Kidney epithelial cell (primary cell): ENCODE measurements at regions not wholly inside any gene's neighbourhood (a gene's known extent, or its start where the extent isn't known, plus 50 kb on each side); places are given as distances from the start of the nearest gene placed in this dataset.
A peak's percentile ranks its signal among the peaks of the same experiment; 100 is the strongest.

Experiments used
- DNase-seq: peaks from one replicate; pipeline ENCODE4 v3.0.0-alpha.2; 2010; ENCODE audit warnings: low read depth
- H3K27me3 ChIP-seq: 2 replicates; pipeline ENCODE4 v1.6.0; 2011; ENCODE audit warnings: low read length; ENCODE audit not compliant: control insufficient read depth, insufficient read depth
- H3K36me3 ChIP-seq: 2 replicates; pipeline ENCODE4 v1.5.1; 2011; ENCODE audit warnings: low read length; ENCODE audit not compliant: control insufficient read depth, insufficient read depth
- H3K4me3 ChIP-seq: 2 replicates; pipeline ENCODE4 v1.5.1; 2011; ENCODE audit warnings: low read depth, mild to moderate bottlenecking, control low read depth, low read length
- CTCF ChIP-seq: IDR thresholded peaks from 2 replicates; pipeline ENCODE4 v1.5.1; 2011; ENCODE audit warnings: mild to moderate bottlenecking, moderate library complexity, low read length, control low read depth, inconsistent platforms; ENCODE audit not compliant: insufficient read depth, poor library complexity, severe bottlenecking

- no peak for TF ChIP-seq CTCF
- DNase-seq: no peak
- Histone ChIP-seq H3K27me3 (no peaks in the 10 kb centered on the region), H3K36me3 (no peaks in the 10 kb centered on the region), H3K4me3 (no peak overlapping the region)
These were observed 365.2 kb downstream of the FBXO15 start for GRCh38 chr18:73782405-73782804.

- DNase-seq: no peak
- H3K36me3 ChIP-seq: no peaks in the 10 kb centered on the region
- no peak overlapping the region for H3K4me3 ChIP-seq
These were observed 367.4 kb downstream of the FBXO15 start for GRCh38 chr18:73780218-73780617.

GRCh38 chr18:73778032-73778359 is 369.6 kb downstream of the FBXO15 start:
- Histone ChIP-seq H3K27me3 (no peaks in the 10 kb centered on the region), H3K36me3 (no peaks in the 10 kb centered on the region), H3K4me3 (no peak overlapping the region)
- no peak for DNase-seq
- TF ChIP-seq CTCF: no peak

More at GRCh38 chr18:73780218-73780617, 367.4 kb downstream of the FBXO15 start:
- no peaks in the 10 kb centered on the region for H3K27me3 ChIP-seq
- no peak for TF ChIP-seq CTCF

GRCh38 chr18:73777356-73778031 is 370.1 kb downstream of the FBXO15 start:
- no peak overlapping the region for H3K4me3 ChIP-seq
- TF ChIP-seq CTCF: no peak
- no peaks in the 10 kb centered on the region for H3K27me3 ChIP-seq
- DNase-seq: no peak
- H3K36me3 ChIP-seq: no peaks in the 10 kb centered on the region

GRCh38 chr18:73774811-73775509 is 372.7 kb downstream of the FBXO15 start:
- DNase-seq: peak; percentile 48
- TF ChIP-seq CTCF: peak; percentile 34
- H3K27me3 ChIP-seq: no peaks in the 10 kb centered on the region
- H3K36me3 ChIP-seq: no peaks in the 10 kb centered on the region
- no peak overlapping the region for H3K4me3 ChIP-seq
